ENCODE measurements at regions not wholly inside any gene's neighbourhood (a gene's known extent, or its start where the extent isn't known, plus 50 kb on each side); places are given as distances from the start of the nearest gene placed in this dataset.

- no peak for DNase-seq (ENCODE audit: low read depth)
These were observed 56.9 kb upstream of the VOPP1 start for GRCh38 chr7:55629051-55629677.

DNA sequence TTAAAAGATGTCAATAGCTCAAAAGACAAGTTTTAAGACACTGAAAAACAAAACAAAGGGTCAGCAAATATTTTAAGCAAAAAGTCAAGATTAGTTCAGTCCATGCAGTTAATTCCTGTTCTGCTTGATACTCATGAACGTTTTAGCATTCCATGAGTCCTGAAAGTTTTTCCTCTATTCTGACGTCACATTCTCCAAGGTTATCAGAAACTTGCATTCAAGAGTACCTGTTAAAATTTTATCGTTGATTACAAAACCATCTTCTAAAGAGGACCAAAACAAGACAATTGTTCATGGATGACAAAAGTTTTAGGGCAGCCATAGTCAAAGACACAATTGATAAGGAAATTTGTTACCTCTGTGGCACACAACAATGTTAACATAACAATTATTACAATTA is 52.5 kb upstream of the VOPP1 start:
- DNase-seq (ENCODE audit: low read depth) = no peak

DNA sequence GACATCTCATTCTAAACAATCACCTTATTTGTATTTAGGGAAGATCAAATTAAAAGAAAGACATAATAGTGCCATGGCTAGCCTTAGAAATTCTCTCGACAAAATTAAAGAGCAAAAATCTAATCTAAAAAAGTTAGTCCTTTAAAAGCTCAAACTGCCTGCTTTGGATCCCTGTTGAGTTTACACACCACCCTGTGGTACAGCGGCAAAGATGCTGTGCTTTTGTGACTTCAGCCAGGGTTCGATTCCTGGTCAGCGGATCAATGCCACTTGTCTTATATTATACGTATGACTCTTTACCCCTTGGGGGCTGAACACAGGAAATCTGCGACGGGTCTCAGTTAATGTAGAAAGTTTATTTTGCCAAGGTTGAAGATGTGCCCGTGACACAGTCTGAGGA is 51.3 kb upstream of the VOPP1 start:
- no peak for DNase-seq (ENCODE audit: low read depth)

GRCh38 chr7:55622241-55622640 is 49.9 kb upstream of the VOPP1 start:
- DNase-seq (ENCODE audit: low read depth) = no peak
